ENCODE measurements at regions not wholly inside any gene's neighbourhood (a gene's known extent, or its start where the extent isn't known, plus 50 kb on each side); places are given as distances from the start of the nearest gene placed in this dataset.

- Mint-ChIP-seq H3K36me3 (ENCODE audit: unreplicated experiment) (no peaks in the 10 kb centered on the region), H3K9me3 (ENCODE audit: unreplicated experiment) (no peaks in the 10 kb centered on the region), H3K27me3 (ENCODE audit: unreplicated experiment) (peaks cover 3% of the 10 kb centered on the region), H3K4me3 (ENCODE audit: unreplicated experiment) (no peak overlapping the region), H3K27ac (ENCODE audit: unreplicated experiment) (no peak overlapping the region), H3K4me1 (ENCODE audit: low read depth, unreplicated experiment) (peaks cover 7% of the 10 kb centered on the region)
- no peak for DNase-seq
- TF ChIP-seq, protein P1, sequence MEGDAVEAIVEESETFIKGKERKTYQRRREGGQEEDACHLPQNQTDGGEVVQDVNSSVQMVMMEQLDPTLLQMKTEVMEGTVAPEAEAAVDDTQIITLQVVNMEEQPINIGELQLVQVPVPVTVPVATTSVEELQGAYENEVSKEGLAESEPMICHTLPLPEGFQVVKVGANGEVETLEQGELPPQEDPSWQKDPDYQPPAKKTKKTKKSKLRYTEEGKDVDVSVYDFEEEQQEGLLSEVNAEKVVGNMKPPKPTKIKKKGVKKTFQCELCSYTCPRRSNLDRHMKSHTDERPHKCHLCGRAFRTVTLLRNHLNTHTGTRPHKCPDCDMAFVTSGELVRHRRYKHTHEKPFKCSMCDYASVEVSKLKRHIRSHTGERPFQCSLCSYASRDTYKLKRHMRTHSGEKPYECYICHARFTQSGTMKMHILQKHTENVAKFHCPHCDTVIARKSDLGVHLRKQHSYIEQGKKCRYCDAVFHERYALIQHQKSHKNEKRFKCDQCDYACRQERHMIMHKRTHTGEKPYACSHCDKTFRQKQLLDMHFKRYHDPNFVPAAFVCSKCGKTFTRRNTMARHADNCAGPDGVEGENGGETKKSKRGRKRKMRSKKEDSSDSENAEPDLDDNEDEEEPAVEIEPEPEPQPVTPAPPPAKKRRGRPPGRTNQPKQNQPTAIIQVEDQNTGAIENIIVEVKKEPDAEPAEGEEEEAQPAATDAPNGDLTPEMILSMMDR (IDR thresholded peaks at IDR 0.05; ENCODE audit: partially characterized antibody, unreplicated experiment): no peak
Measured at GRCh38 chr4:131159261-131159660, 1989.8 kb upstream of the PCDH10 start.

GRCh38 chr4:131192318-131192717, 1956.8 kb upstream of the PCDH10 start:
- no peaks in the 10 kb centered on the region for H3K4me1 Mint-ChIP-seq (ENCODE audit: low read depth, unreplicated experiment)
- DNase-seq: no peak
- no peaks in the 10 kb centered on the region for H3K36me3 Mint-ChIP-seq (ENCODE audit: unreplicated experiment)
- H3K27me3 Mint-ChIP-seq (ENCODE audit: unreplicated experiment): no peaks in the 10 kb centered on the region
- TF ChIP-seq, protein P1 (IDR thresholded peaks at IDR 0.05; ENCODE audit: partially characterized antibody, unreplicated experiment): no peak
- H3K4me3 Mint-ChIP-seq (ENCODE audit: unreplicated experiment): no peak overlapping the region
- H3K9me3 Mint-ChIP-seq (ENCODE audit: unreplicated experiment): peaks cover 3% of the 10 kb centered on the region
- no peak overlapping the region for H3K27ac Mint-ChIP-seq (ENCODE audit: unreplicated experiment)

- Mint-ChIP-seq H3K27me3 (ENCODE audit: unreplicated experiment) (no peaks in the 10 kb centered on the region), H3K9me3 (ENCODE audit: unreplicated experiment) (no peaks in the 10 kb centered on the region)
- TF ChIP-seq, protein P1 (IDR thresholded peaks at IDR 0.05; ENCODE audit: partially characterized antibody, unreplicated experiment): no peak
Measured at GRCh38 chr4:131207589-131207988, 1941.5 kb upstream of the PCDH10 start.

GRCh38 chr4:131248314-131248713, 1900.8 kb upstream of the PCDH10 start:
- no peak overlapping the region for H3K4me3 Mint-ChIP-seq (ENCODE audit: unreplicated experiment)
- no peaks in the 10 kb centered on the region for H3K36me3 Mint-ChIP-seq (ENCODE audit: unreplicated experiment)
- no peak for DNase-seq
- no peaks in the 10 kb centered on the region for H3K4me1 Mint-ChIP-seq (ENCODE audit: low read depth, unreplicated experiment)
- no peaks in the 10 kb centered on the region for H3K9me3 Mint-ChIP-seq (ENCODE audit: unreplicated experiment)
- no peaks in the 10 kb centered on the region for H3K27me3 Mint-ChIP-seq (ENCODE audit: unreplicated experiment)
- TF ChIP-seq, protein P1 (IDR thresholded peaks at IDR 0.05; ENCODE audit: partially characterized antibody, unreplicated experiment): no peak
- H3K27ac Mint-ChIP-seq (ENCODE audit: unreplicated experiment): no peak overlapping the region

More at GRCh38 chr4:131207589-131207988, 1941.5 kb upstream of the PCDH10 start:
- Mint-ChIP-seq H3K36me3 (ENCODE audit: unreplicated experiment) (no peaks in the 10 kb centered on the region), H3K4me1 (ENCODE audit: low read depth, unreplicated experiment) (no peaks in the 10 kb centered on the region), H3K27ac (ENCODE audit: unreplicated experiment) (no peak overlapping the region), H3K4me3 (ENCODE audit: unreplicated experiment) (no peak overlapping the region)
- DNase-seq: no peak

- H3K4me3 Mint-ChIP-seq (ENCODE audit: unreplicated experiment): no peak overlapping the region
- no peaks in the 10 kb centered on the region for H3K9me3 Mint-ChIP-seq (ENCODE audit: unreplicated experiment)
- H3K27me3 Mint-ChIP-seq (ENCODE audit: unreplicated experiment): no peaks in the 10 kb centered on the region
- DNase-seq: no peak
- no peaks in the 10 kb centered on the region for H3K36me3 Mint-ChIP-seq (ENCODE audit: unreplicated experiment)
- no peak overlapping the region for H3K27ac Mint-ChIP-seq (ENCODE audit: unreplicated experiment)
- TF ChIP-seq, protein P1 (IDR thresholded peaks at IDR 0.05; ENCODE audit: partially characterized antibody, unreplicated experiment): no peak
- H3K4me1 Mint-ChIP-seq (ENCODE audit: low read depth, unreplicated experiment): no peaks in the 10 kb centered on the region
Measured at GRCh38 chr4:131251321-131251720, 1897.8 kb upstream of the PCDH10 start.

All from glutamatergic neuron (in vitro differentiated cells).